Endothelial cell of umbilical vein (primary cell): ENCODE measurements at regions not wholly inside any gene's neighbourhood (a gene's known extent, or its start where the extent isn't known, plus 50 kb on each side); places are given as distances from the start of the nearest gene placed in this dataset.

Source experiments
- BruUV-seq: library from RNA; stranded (reverse); fragments of 400-500 nt; replicated peaks from 2 replicates; lab custom pipeline; 2021; lab: Mats Ljungman, UMichigan
- CTCF ChIA-PET: fragments of 300-600, 350-600 bp; sonication (Branson Sonifier 250); formaldehyde crosslinking; loops from one replicate; lab custom pipeline; 2021; ENCODE audit warnings: antibody characterized with exemption, inconsistent platforms; lab: Charles Lee
- POLR2A ChIA-PET: fragments of 300-600, 350-600 bp; sonication (Branson Sonifier 250); formaldehyde crosslinking; loops from one replicate; lab custom pipeline; 2021; ENCODE audit warnings: antibody characterized with exemption, inconsistent platforms; lab: Charles Lee
- DNase-seq: peaks from one replicate; pipeline ENCODE4 v3.0.0-alpha.2; 2011; ENCODE audit warnings: low read depth, low spot score
- FAIRE-seq: peaks from 2 replicates; lab custom pipeline; 2011; peaks lifted over from hg19 to GRCh38; lab: Jason Lieb, UNC
- H2AFZ ChIP-seq: 2 replicates; pipeline ENCODE4 v1.6.0; 2012; ENCODE audit warnings: low read depth, low read length, control low read depth, inconsistent platforms
- H3K27ac ChIP-seq: 2 replicates; pipeline ENCODE4 v1.5.1; 2011; ENCODE audit warnings: low read depth, mild to moderate bottlenecking, control low read depth, low read length, moderate library complexity; ENCODE audit not compliant: insufficient read depth
- H3K27me3 ChIP-seq, 2 experiments: 2 replicates each; pipeline versions ENCODE4 v1.6.0 to v1.6.1; 2011; ENCODE audit warnings: low read length in 2 of 2, mixed read lengths in 1 of 2; ENCODE audit not compliant: control insufficient read depth in 2 of 2, insufficient read depth in 2 of 2
- H3K36me3 ChIP-seq, 2 experiments: 2 replicates in 1 of 2; 3 replicates in 1 of 2; pipeline ENCODE4 v1.5.1; 2011; ENCODE audit warnings: low read length in 2 of 2, mild to moderate bottlenecking in 1 of 2, moderate library complexity in 1 of 2; ENCODE audit not compliant: control insufficient read depth in 2 of 2, insufficient read depth in 2 of 2; ENCODE audit errors: extremely low read depth in 1 of 2
- H3K4me1 ChIP-seq: 3 replicates; pipeline ENCODE4 v1.5.1; 2011; ENCODE audit warnings: mild to moderate bottlenecking, low read length; ENCODE audit not compliant: control insufficient read depth, insufficient read depth; ENCODE audit errors: extremely low read depth
- H3K4me2 ChIP-seq: 2 replicates; pipeline ENCODE4 v1.6.1; 2011; ENCODE audit warnings: low read length, control low read depth, mixed read lengths; ENCODE audit not compliant: insufficient read depth
- H3K4me3 ChIP-seq, 3 experiments: fragments of 200-600 bp in 1 of 3; sonication (generic), shearing (Covaris generic) in 1 of 3; replicated peaks in 1 of 3; 2 replicates each; pipeline ENCODE4 v1.5.1; 2011 to 2016; ENCODE audit warnings: control low read depth in 3 of 3, low read length in 3 of 3, mild to moderate bottlenecking in 2 of 3, inconsistent platforms in 1 of 3, low read depth in 1 of 3, moderate library complexity in 1 of 3; ENCODE audit not compliant: insufficient read depth in 1 of 3
- H3K79me2 ChIP-seq: 2 replicates; pipeline ENCODE4 v1.6.0; 2012; ENCODE audit warnings: low read length, inconsistent platforms; ENCODE audit not compliant: control insufficient read depth, insufficient read depth
- H3K9ac ChIP-seq: replicated peaks from 2 replicates; pipeline ENCODE3; 2011; ENCODE audit warnings: low read length, control low read depth; ENCODE audit not compliant: insufficient read depth; ENCODE audit errors: extremely low read depth
- H3K9me1 ChIP-seq: replicated peaks from 3 replicates; pipeline ENCODE4 v1.6.0; 2011; ENCODE audit warnings: mild to moderate bottlenecking, low read length; ENCODE audit not compliant: control insufficient read depth, insufficient read depth; ENCODE audit errors: extremely low read depth
- H3K9me3 ChIP-seq: replicated peaks from 2 replicates; pipeline ENCODE4 v1.5.1; 2012; ENCODE audit warnings: low read length, inconsistent platforms; ENCODE audit not compliant: control insufficient read depth, insufficient read depth
- H4K20me1 ChIP-seq: replicated peaks from 2 replicates; pipeline ENCODE3; 2011; ENCODE audit warnings: mild to moderate bottlenecking, low read length; ENCODE audit not compliant: control insufficient read depth, insufficient read depth; ENCODE audit errors: extremely low read depth
- EZH2 ChIP-seq: IDR thresholded peaks from 2 replicates; pipeline ENCODE4 v1.6.1; 2012; ENCODE audit warnings: borderline replicate concordance, low read depth, mild to moderate bottlenecking, moderate library complexity, low read length, inconsistent platforms; ENCODE audit not compliant: severe bottlenecking
- FOS ChIP-seq: IDR thresholded peaks from 2 replicates; pipeline ENCODE4 v1.6.1; 2011; ENCODE audit warnings: mild to moderate bottlenecking, low read length, moderate library complexity, borderline replicate concordance; ENCODE audit not compliant: insufficient read depth
- GATA2 ChIP-seq: IDR thresholded peaks from 2 replicates; pipeline ENCODE4 v1.7.0; 2011; ENCODE audit warnings: low read depth, mild to moderate bottlenecking, moderate library complexity, mixed read lengths, low read length; ENCODE audit not compliant: insufficient read length, insufficient read depth
- JUN ChIP-seq: IDR thresholded peaks from 2 replicates; pipeline ENCODE4 v1.6.1; 2011; ENCODE audit warnings: borderline replicate concordance, low read depth; ENCODE audit not compliant: insufficient read length, insufficient read depth
- MYC ChIP-seq: IDR thresholded peaks from one replicate; pipeline ENCODE4 v1.6.1; 2011; ENCODE audit warnings: mild to moderate bottlenecking, low read depth, low read length
- POLR2A ChIP-seq: IDR thresholded peaks from 2 replicates; pipeline ENCODE4 v1.6.1; 2012; ENCODE audit warnings: low read depth, mild to moderate bottlenecking, control low read depth, low read length
- POLR2AphosphoS5 ChIP-seq: IDR thresholded peaks from 2 replicates; pipeline ENCODE4 v1.6.1; 2012; ENCODE audit warnings: low read depth, mild to moderate bottlenecking, control low read depth, low read length, moderate library complexity; ENCODE audit not compliant: insufficient read depth
- dilution Hi-C: fragments of 300-500 bp; cut with MboI; formaldehyde crosslinking; loops from one replicate; pipeline ENCODE4 v1.15.0; 2019; ENCODE audit warnings: low sequenced_read_pairs; ENCODE audit not compliant: extremely low pct_ligation_motif_present
- intact Hi-C: fragments of 100-400 bp; cut with micrococcal nuclease; formaldehyde crosslinking; loops from one replicate; pipeline ENCODE4 v1.10.0; 2022
- TF ChIP-seq, protein P1 (sequence below): IDR thresholded peaks from 2 replicates; pipeline ENCODE4 v1.6.1; 2011; ENCODE audit not compliant: insufficient read depth, insufficient read length
- TF ChIP-seq, protein P2 (sequence below), 2 donors: IDR thresholded peaks; 1 replicate in 1 of 2; 2 replicates in 1 of 2; pipeline ENCODE4 v1.5.1; 2011; ENCODE audit warnings: low read length in 2 of 2, mild to moderate bottlenecking in 2 of 2, moderate library complexity in 2 of 2, control low read depth in 1 of 2, inconsistent platforms in 1 of 2, low read depth in 1 of 2; ENCODE audit not compliant: insufficient read depth in 1 of 2; ENCODE audit errors: extremely low read depth in 1 of 2

DNA sequence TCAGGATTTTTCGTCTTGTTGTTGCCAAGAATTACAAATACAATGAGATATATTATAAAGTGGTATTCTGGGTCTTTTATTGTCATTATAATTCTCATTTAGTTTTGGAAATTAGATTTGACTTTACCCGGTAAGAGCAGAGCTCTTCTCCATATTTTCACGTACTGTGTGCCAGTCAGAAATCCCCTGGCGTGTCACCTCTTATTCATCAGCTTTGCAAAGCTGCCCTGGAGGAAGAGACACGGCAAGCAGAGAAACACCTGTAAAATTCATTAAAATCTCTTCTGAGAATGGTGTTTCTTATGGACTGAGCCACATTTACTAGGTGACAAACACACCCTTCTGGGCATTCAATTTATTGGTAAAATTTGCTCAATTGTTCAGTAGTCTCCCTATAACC, 440.4 kb downstream of the HINT1 start:
- dilution Hi-C loops (no loop called here), intact Hi-C loops (no loop called here)
- FAIRE-seq, result no peak
- Histone ChIP-seq H3K27me3 (peaks cover 0 to 1% of the 10 kb centered on the region in 2 experiments), H3K4me1 (no peaks in the 10 kb centered on the region), H3K4me3 (no peak overlapping the region), H3K4me2 (no peak overlapping the region), H3K9me1 (no peaks in the 10 kb centered on the region), H3K9me3 (no peaks in the 10 kb centered on the region), H3K27ac (no peak overlapping the region), H3K9ac (no peak overlapping the region), H3K79me2 (no peaks in the 10 kb centered on the region), H2AFZ (no peak overlapping the region), H3K36me3 (no peaks in the 10 kb centered on the region), H4K20me1 (no peaks in the 10 kb centered on the region)
- ChIA-PET POLR2A (no interaction called here), CTCF (no interaction called here)
- no peak for DNase-seq
- TF ChIP-seq MYC (no peak), POLR2AphosphoS5 (no peak), POLR2A (no peak), FOS (no peak), JUN (no peak), EZH2 (no peak), GATA2 (no peak)
- TF ChIP-seq, protein P1, sequence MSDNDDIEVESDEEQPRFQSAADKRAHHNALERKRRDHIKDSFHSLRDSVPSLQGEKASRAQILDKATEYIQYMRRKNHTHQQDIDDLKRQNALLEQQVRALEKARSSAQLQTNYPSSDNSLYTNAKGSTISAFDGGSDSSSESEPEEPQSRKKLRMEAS, result no peak
- TF ChIP-seq, protein P2, sequence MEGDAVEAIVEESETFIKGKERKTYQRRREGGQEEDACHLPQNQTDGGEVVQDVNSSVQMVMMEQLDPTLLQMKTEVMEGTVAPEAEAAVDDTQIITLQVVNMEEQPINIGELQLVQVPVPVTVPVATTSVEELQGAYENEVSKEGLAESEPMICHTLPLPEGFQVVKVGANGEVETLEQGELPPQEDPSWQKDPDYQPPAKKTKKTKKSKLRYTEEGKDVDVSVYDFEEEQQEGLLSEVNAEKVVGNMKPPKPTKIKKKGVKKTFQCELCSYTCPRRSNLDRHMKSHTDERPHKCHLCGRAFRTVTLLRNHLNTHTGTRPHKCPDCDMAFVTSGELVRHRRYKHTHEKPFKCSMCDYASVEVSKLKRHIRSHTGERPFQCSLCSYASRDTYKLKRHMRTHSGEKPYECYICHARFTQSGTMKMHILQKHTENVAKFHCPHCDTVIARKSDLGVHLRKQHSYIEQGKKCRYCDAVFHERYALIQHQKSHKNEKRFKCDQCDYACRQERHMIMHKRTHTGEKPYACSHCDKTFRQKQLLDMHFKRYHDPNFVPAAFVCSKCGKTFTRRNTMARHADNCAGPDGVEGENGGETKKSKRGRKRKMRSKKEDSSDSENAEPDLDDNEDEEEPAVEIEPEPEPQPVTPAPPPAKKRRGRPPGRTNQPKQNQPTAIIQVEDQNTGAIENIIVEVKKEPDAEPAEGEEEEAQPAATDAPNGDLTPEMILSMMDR (IDR thresholded peaks at IDR 0.05; ENCODE audit: extremely low read depth in 1 of 2, insufficient read depth in 1 of 2, low read depth in 1 of 2, low read length in 2 of 2), result no peak
- BruUV-seq, result no TSS peak
